Putamen (tissue), 1 donor: ENCODE measurements at regions not wholly inside any gene's neighbourhood (a gene's known extent, or its start where the extent isn't known, plus 50 kb on each side); places are given as distances from the start of the nearest gene placed in this dataset.
A peak's percentile ranks its signal among the peaks of the same experiment; 100 is the strongest.
"Not testable (repeated sequence)": the region's sequence is repeated elsewhere in the genome, so short reads cannot be mapped to it uniquely, and the experiment has no call there.

Experiments
- DNase-seq: peaks from one replicate; pipeline ENCODE4 v3.0.0-alpha.2; 2016; ENCODE audit warnings: low spot score

DNA sequence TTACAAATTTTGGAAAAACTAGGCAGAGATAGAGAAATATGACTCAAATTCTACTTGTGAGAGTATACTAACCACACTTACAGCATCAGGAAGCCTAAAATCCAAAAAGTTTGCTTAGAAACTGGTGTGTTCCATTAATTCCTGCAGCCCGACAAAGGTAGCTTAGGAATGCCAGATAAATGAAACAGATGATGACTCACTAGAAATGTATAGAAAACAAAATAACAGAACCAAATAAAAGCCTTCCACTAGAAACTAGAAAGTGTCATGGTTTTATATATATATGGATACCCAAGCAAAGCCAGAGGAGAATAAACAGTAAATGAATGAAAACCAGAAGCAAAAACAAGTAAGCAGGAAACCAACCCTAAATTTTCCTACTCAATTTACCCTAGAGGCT is 272.2 kb upstream of the PRDM9 start:
- DNase-seq: no peak

DNA sequence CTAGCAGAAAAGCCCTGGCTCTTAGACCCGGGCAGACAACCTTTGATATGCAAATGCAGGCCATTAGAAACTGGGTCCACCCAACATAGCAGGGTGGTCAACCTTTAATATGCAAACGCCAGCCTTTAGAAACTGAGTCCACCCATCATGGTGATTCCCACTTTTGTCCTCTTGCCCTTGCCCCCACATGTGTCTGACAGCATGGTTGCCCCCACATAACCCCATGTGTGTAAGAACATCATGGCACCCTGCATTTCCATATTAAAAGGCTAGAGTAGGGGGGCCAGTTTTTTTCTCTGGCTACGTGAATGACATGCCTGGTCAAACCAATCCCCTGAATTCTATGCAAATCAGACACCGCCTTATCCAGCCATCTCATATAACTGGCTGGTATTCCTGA is 273.2 kb upstream of the PRDM9 start:
- no peak for DNase-seq

GRCh38 chr5:23223846-23224245 is 283.6 kb upstream of the PRDM9 start:
- DNase-seq: no peak

DNA sequence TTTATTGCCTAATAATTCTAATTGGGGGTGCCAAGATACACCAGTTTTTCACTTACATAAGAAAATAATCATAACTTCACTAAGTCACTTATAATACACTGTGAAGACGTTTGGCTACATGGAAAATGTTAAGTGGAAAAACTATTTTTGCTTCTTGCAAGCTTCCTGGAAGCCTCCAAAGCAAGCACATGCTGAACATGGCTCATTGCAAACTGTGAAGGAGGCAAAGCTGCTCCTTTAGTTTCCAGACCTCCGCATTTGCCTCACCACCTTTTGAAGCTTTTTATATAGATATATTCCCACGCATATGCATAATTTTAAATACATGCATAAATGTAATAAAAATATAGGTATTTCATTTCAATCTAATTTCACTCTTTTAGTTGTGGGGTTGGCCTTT is 285.6 kb upstream of the PRDM9 start:
- DNase-seq: peak; percentile 55

GRCh38 chr5:23217159-23217558 is 290.2 kb upstream of the PRDM9 start:
- no peak for DNase-seq

- no peak for DNase-seq
Observed at GRCh38 chr5:23216345-23216744, 291.1 kb upstream of the PRDM9 start.

DNA sequence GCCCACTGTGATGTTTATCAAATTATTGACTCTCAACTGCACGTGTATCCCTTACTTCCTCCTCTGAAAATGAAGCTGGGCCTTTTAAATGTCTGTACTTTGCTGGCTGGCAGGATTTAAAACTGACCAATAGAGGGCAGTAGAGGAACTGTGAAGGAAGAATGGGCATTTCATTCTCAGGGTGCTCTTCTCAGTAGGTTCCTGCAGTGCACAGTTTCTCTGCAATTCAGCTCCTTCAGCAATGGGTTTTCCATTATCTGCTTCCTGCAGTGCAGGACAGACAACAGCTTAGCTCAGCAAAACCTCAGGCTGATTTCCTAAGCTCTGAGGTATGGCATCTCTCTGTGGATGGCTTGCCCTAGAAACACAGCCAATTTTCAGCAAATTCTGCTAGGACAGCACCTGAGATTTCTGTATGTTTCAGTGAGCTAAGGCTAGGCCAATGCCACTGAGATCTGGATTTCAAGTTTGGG is 298.4 kb upstream of the PRDM9 start:
- DNase-seq: peak; percentile 15

GRCh38 chr5:23204111-23204510 is 303.3 kb upstream of the PRDM9 start:
- no peak for DNase-seq

DNA sequence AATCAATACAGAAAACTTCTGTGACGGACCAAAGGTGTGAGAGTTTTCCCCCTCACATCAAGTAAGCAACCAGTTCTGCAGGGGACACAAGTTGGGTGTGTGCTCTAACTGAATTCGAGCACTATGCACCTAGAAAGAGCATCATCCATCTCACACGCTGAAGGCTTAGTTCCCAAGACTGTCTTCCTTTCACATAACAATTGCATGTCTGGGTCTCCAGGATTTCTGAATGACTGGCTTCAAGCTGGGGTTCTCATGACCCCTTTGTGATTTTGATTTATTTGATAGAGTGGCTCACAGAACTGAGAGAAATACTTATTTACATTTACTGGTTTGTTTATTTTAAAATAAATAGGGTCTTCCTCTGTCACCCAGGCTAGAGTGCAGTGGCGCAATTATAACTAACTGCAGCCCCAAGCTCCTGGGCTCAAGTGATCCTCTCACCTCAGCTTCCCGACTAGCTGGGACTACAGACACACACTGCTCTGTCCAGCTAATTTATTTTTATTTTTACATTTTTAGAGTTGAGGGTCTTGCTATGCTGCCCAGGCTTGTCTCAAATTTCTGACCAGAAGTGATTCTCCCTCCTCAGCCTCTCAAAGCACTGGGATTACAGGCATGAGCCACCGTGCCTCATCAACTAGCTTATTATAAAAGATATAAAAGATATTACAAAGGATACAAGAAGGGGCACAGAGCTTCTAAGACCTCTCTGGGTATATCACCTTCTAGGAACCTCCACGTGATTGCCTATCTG is 316.7 kb upstream of the CDH12 start:
- no peak for DNase-seq

GRCh38 chr5:23164971-23165370 is 311.8 kb upstream of the CDH12 start:
- DNase-seq: no peak

- DNase-seq: no peak
Observed at GRCh38 chr5:23158179-23158578, 305.0 kb upstream of the CDH12 start.

- no peak for DNase-seq
Observed at GRCh38 chr5:23157716-23158115, 304.6 kb upstream of the CDH12 start.

- DNase-seq: no peak
Observed at GRCh38 chr5:23157169-23157568, 304.0 kb upstream of the CDH12 start.

GRCh38 chr5:23147625-23148024 is 294.5 kb upstream of the CDH12 start:
- no peak for DNase-seq

DNA sequence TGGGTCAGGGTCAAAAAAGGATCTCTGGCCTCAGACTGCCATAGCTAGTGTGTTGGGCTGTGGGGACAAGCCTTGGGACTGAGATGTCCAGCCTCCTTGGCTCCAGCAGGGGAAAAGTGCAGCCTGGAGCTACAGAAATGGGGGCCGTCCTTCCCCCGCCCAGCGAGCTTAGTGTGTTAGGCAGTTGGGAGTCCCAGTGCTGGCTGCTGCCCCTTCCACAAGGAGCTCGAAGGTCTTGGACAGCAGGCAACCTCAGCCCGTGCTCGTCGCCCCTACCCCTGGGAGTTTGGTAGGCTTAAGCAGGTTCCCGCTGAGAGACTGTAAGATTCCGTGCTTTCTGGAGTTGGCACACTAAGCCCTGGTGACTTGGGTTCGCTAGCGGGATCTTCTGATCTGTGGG is 293.0 kb upstream of the CDH12 start:
- no peak for DNase-seq

GRCh38 chr5:23139338-23140171 is 286.4 kb upstream of the CDH12 start:
- peak; percentile 7 for DNase-seq

DNA sequence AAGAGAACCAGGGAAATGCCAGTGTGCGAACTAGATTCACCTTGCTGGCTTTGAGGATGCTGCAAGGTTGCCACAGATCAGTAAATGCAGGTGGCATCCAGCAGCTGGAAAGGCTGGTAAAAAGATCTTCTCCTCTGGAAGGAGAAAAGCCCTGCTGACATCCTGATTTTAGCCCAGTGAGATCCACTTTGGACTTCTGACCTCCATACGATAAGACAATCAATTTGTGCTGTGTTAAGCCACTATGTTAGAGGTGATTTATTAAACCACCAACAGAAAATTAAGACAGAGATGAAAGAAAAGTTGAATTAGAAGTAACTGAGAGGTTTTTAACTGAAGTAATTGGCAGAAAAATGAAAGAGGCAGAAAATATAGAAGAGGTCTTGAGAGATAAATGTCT is 283.8 kb upstream of the CDH12 start:
- no peak for DNase-seq

DNA sequence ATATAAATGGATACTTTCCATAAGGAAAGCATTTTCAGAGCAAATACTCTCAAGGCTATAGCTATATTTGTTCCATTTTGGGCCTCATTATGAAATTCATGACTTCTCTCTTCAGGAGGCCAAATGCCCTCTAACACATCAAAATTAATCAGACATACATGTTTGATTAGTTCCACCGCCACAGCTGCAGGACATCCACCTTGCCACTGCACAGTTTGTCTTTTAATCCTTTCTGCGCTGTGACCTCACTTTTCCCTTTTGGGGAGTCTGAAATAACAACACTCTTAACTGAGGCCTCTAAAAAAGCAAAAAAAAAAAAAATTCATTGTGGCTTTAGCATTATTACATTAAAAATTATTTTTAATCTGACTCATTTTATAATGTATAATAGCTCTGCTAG is 279.1 kb upstream of the CDH12 start:
- no peak for DNase-seq

GRCh38 chr5:23112237-23112636 is 259.1 kb upstream of the CDH12 start:
- DNase-seq: no peak

- no peak for DNase-seq
Observed at GRCh38 chr5:23105021-23105420, 251.9 kb upstream of the CDH12 start.

DNA sequence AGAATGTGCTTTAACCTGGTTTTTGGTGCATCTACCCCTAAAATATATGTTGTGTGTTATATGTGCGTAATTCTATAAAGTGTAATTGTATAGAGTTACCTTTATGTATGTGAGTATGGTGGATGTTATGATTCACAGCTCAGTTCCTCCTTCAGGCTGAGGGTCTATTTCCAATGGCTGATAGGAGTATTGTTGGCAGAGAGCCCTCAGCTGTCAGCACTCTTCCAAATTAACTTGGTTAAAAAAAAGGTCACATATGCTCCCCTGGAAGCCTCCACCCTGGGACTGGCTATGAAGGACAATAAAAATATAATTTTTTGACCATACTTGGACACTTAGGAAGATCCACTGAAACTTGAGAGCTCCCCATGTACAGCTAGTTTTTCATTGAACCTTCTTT is 250.4 kb upstream of the CDH12 start:
- no peak for DNase-seq

GRCh38 chr5:23095418-23095817 is 242.3 kb upstream of the CDH12 start:
- not testable (repeated sequence) for DNase-seq

DNA sequence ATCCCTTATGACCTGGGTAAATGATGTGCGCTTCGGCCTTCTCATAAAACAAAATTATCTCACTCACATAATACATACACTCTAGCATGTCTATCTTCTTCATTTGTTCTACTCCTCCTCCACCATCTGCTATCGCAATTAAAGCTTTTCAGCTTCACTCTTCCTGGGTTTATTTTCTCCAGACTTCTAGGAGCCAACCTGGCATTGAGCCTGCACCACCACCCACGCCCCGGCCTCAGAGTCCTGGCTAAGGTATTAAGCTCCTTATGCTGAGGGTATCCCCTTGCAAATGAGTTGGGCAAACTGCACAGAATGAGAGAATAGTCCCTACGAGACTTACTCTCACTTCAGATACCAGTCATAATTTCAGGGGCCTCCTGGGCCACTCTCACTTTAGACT is 236.1 kb upstream of the CDH12 start:
- no peak for DNase-seq
